Astrocyte (in vitro differentiated cells and primary cell): ENCODE measurements at regions not wholly inside any gene's neighbourhood (a gene's known extent, or its start where the extent isn't known, plus 50 kb on each side); places are given as distances from the start of the nearest gene placed in this dataset.

ENCODE experiments used
- EZH2 ChIP-seq: IDR thresholded peaks from 2 replicates; pipeline ENCODE4 v1.6.1; 2012; ENCODE audit warnings: mild to moderate bottlenecking, low read length, inconsistent platforms; ENCODE audit not compliant: insufficient read depth
- TF ChIP-seq, protein P1 (sequence below): IDR thresholded peaks from 2 replicates; pipeline ENCODE4 v1.5.1; 2011; ENCODE audit warnings: low read depth, mild to moderate bottlenecking, inconsistent platforms, low read length, moderate library complexity; ENCODE audit not compliant: insufficient read depth

DNA sequence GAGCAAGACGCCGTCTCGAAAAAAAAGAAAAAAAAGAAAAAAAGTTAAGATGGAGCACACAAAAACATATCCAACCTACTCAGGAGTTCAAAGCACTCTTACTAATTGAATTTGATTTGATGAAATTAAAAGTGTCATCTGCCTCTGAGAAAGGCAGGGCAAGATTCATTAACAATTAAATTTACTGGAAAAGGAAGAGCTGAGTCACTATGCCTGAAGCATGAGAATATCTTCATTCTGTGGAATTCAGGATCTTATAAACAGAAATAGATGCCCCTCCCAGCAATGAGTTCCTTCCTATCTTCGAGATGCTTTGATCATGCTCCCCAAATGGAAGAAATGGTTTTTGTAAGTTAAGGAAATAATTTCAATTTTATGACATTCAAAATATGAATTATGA is 61.0 kb upstream of the ST3GAL6 start:
- TF ChIP-seq, protein P1, sequence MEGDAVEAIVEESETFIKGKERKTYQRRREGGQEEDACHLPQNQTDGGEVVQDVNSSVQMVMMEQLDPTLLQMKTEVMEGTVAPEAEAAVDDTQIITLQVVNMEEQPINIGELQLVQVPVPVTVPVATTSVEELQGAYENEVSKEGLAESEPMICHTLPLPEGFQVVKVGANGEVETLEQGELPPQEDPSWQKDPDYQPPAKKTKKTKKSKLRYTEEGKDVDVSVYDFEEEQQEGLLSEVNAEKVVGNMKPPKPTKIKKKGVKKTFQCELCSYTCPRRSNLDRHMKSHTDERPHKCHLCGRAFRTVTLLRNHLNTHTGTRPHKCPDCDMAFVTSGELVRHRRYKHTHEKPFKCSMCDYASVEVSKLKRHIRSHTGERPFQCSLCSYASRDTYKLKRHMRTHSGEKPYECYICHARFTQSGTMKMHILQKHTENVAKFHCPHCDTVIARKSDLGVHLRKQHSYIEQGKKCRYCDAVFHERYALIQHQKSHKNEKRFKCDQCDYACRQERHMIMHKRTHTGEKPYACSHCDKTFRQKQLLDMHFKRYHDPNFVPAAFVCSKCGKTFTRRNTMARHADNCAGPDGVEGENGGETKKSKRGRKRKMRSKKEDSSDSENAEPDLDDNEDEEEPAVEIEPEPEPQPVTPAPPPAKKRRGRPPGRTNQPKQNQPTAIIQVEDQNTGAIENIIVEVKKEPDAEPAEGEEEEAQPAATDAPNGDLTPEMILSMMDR: no peak
- TF ChIP-seq EZH2: no peak
